ENCODE measurements at regions not wholly inside any gene's neighbourhood (a gene's known extent, or its start where the extent isn't known, plus 50 kb on each side); places are given as distances from the start of the nearest gene placed in this dataset.

DNA sequence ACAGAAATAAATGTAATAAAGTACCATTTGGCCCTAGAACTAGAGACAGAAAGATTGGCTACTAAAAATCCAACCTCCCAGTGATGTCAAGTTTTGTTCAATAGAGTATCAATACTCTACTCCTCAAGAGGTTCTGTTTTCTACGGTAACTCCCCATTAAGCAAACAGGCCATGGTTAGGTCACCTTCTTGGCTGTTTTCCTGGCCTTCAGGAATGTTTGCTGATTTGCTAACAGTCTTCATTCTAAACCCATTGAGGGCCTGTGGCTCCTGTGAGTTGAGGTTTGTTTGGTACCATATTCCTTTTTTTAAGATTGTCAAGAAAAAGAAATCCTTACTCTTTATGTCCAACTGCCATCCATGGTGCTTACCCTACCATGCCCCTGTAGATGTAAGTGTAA is 1022.0 kb upstream of the TMEM132C start:
- TF ChIP-seq, protein P1, sequence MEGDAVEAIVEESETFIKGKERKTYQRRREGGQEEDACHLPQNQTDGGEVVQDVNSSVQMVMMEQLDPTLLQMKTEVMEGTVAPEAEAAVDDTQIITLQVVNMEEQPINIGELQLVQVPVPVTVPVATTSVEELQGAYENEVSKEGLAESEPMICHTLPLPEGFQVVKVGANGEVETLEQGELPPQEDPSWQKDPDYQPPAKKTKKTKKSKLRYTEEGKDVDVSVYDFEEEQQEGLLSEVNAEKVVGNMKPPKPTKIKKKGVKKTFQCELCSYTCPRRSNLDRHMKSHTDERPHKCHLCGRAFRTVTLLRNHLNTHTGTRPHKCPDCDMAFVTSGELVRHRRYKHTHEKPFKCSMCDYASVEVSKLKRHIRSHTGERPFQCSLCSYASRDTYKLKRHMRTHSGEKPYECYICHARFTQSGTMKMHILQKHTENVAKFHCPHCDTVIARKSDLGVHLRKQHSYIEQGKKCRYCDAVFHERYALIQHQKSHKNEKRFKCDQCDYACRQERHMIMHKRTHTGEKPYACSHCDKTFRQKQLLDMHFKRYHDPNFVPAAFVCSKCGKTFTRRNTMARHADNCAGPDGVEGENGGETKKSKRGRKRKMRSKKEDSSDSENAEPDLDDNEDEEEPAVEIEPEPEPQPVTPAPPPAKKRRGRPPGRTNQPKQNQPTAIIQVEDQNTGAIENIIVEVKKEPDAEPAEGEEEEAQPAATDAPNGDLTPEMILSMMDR (conservative IDR thresholded peaks at IDR 0.05 in 1 of 2, IDR thresholded peaks at IDR 0.05 in 1 of 2; ENCODE audit: extremely low read depth in 1 of 2, insufficient read depth in 1 of 2, low read depth in 1 of 2, low read length in 2 of 2) = no peak
- TF ChIP-seq EZH2 (IDR thresholded peaks at IDR 0.05; ENCODE audit: borderline replicate concordance, low read length) = no peak

Measured in mammary epithelial cell (primary cell).